PC-9 (cell line): ENCODE measurements at regions not wholly inside any gene's neighbourhood (a gene's known extent, or its start where the extent isn't known, plus 50 kb on each side); places are given as distances from the start of the nearest gene placed in this dataset.

Experiments
- BruUV-seq: library from RNA; stranded (reverse); fragments of 400-500 nt; replicated peaks from 2 replicates; lab custom pipeline; 2021; lab: Mats Ljungman, UMichigan
- CTCF ChIA-PET: fragments of 300-600 bp; sonication (Branson Sonifier 250); formaldehyde crosslinking; loops from one replicate; lab custom pipeline; 2022; ENCODE audit warnings: antibody characterized with exemption; lab: Charles Lee
- POLR2A ChIA-PET: fragments of 300-600 bp; sonication (Branson Sonifier 250); formaldehyde crosslinking; loops from one replicate; lab custom pipeline; 2022; ENCODE audit warnings: antibody characterized with exemption; ENCODE audit not compliant: unreplicated experiment; lab: Charles Lee
- DNase-seq, 2 experiments: peaks; one replicate each; pipeline versions ENCODE4 v3.0.0 to v3.0.0-alpha.2; 2015 to 2022; ENCODE audit warnings: mixed read lengths in 1 of 2
- H2AFZ ChIP-seq: fragments of 200-600 bp; sonication (generic); 2 replicates; pipeline ENCODE4 v1.8.1; 2017; ENCODE audit warnings: antibody characterized with exemption
- H3F3A ChIP-seq: fragments of 200-600 bp; sonication (generic); 2 replicates; pipeline ENCODE4 v1.8.1; 2017; ENCODE audit warnings: antibody characterized with exemption, mild to moderate bottlenecking, low read depth; ENCODE audit not compliant: insufficient read depth
- H3K27ac ChIP-seq: fragments of 200-600 bp; sonication (generic); 2 replicates; pipeline ENCODE4 v1.6.1; 2016; ENCODE audit warnings: mixed run types
- H3K27me3 ChIP-seq: fragments of 200-600 bp; sonication (generic); 2 replicates; pipeline ENCODE4 v1.6.1; 2016; ENCODE audit warnings: low read depth, mixed run types; ENCODE audit not compliant: insufficient read depth
- H3K36me3 ChIP-seq: fragments of 200-600 bp; sonication (generic); 2 replicates; pipeline ENCODE4 v1.6.1; 2016; ENCODE audit warnings: low read depth, mixed run types
- H3K4me1 ChIP-seq: fragments of 200-600 bp; sonication (generic); replicated peaks from 2 replicates; pipeline ENCODE4 v1.6.1; 2016; ENCODE audit warnings: mixed run types; ENCODE audit not compliant: insufficient read depth
- H3K4me2 ChIP-seq: fragments of 200-600 bp; sonication (generic); 2 replicates; pipeline ENCODE4 v1.6.1; 2017; ENCODE audit warnings: mixed run types
- H3K4me3 ChIP-seq: fragments of 200-600 bp; sonication (generic); 2 replicates; pipeline ENCODE4 v1.6.1; 2016; ENCODE audit warnings: mixed run types
- H3K79me2 ChIP-seq: fragments of 200-600 bp; sonication (generic); 2 replicates; pipeline ENCODE4 v1.6.1; 2017; ENCODE audit warnings: low read depth, mixed run types
- H3K9me2 ChIP-seq: fragments of 200-600 bp; sonication (generic); 2 replicates; pipeline ENCODE4 v1.8.1; 2017; ENCODE audit warnings: mild to moderate bottlenecking; ENCODE audit not compliant: insufficient read depth
- H3K9me3 ChIP-seq: fragments of 200-600 bp; sonication (generic); 2 replicates; pipeline ENCODE4 v1.8.1; 2016; ENCODE audit warnings: low read depth; ENCODE audit not compliant: insufficient read depth
- H4K20me1 ChIP-seq: fragments of 200-600 bp; sonication (generic); 2 replicates; pipeline ENCODE4 v1.8.1; 2017; ENCODE audit not compliant: insufficient read depth
- EZH2 ChIP-seq: fragments of 200-600 bp; sonication (generic); IDR thresholded peaks from 2 replicates; pipeline ENCODE4 v1.8.0; 2017; ENCODE audit warnings: antibody characterized with exemption, low read depth
- intact Hi-C: fragments of 100-400 bp; cut with micrococcal nuclease; formaldehyde crosslinking; loops from one replicate; pipeline ENCODE4 v1.10.0; 2022; ENCODE audit not compliant: unreplicated experiment
- TF ChIP-seq, protein P1 (sequence below): fragments of 200-600 bp; sonication (generic); conservative IDR thresholded peaks from 2 replicates; pipeline ENCODE4 v1.6.1; 2017; ENCODE audit warnings: mixed run types, antibody characterized with exemption, mild to moderate bottlenecking, moderate library complexity

DNA sequence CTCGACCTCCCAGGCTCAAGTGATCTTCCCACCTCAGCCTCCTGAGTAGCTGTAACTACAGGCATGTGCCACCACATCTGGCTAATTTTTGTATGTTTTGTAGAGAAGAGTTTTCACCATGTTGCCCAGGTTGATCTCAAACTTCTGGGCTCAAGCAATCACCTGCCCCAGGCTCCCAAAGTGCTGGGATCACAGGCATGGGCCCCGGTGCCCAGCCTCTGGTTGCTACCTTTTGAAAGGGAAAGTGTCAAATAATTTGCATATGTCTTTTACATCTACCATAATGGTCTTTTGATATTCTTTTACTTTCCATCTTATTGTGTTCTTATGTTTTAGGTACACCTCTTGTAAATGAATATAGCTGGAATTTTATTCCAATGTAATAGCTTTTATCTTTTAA is 263.1 kb upstream of the FN1 start:
- intact Hi-C loops = no loop called here
- Histone ChIP-seq H3F3A (peaks cover under 1% of the 10 kb centered on the region; the same call in 1 of the 2 replicates), H3K9me2 (no peaks in the 10 kb centered on the region), H3K79me2 (no peaks in the 10 kb centered on the region), H3K4me1 (peaks cover 17% of the 10 kb centered on the region), H3K27ac (no peak overlapping the region), H3K27me3 (no peaks in the 10 kb centered on the region), H3K9me3 (no peaks in the 10 kb centered on the region), H4K20me1 (no peaks in the 10 kb centered on the region), H3K4me3 (no peak overlapping the region), H3K36me3 (no peaks in the 10 kb centered on the region), H3K4me2 (no peak overlapping the region), H2AFZ (no peak overlapping the region)
- POLR2A ChIA-PET = no interaction called here
- CTCF ChIA-PET = no interaction called here
- DNase-seq = no peak
- TF ChIP-seq EZH2 = no peak
- TF ChIP-seq, protein P1, sequence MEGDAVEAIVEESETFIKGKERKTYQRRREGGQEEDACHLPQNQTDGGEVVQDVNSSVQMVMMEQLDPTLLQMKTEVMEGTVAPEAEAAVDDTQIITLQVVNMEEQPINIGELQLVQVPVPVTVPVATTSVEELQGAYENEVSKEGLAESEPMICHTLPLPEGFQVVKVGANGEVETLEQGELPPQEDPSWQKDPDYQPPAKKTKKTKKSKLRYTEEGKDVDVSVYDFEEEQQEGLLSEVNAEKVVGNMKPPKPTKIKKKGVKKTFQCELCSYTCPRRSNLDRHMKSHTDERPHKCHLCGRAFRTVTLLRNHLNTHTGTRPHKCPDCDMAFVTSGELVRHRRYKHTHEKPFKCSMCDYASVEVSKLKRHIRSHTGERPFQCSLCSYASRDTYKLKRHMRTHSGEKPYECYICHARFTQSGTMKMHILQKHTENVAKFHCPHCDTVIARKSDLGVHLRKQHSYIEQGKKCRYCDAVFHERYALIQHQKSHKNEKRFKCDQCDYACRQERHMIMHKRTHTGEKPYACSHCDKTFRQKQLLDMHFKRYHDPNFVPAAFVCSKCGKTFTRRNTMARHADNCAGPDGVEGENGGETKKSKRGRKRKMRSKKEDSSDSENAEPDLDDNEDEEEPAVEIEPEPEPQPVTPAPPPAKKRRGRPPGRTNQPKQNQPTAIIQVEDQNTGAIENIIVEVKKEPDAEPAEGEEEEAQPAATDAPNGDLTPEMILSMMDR = no peak
- no TSS peak for BruUV-seq

DNA sequence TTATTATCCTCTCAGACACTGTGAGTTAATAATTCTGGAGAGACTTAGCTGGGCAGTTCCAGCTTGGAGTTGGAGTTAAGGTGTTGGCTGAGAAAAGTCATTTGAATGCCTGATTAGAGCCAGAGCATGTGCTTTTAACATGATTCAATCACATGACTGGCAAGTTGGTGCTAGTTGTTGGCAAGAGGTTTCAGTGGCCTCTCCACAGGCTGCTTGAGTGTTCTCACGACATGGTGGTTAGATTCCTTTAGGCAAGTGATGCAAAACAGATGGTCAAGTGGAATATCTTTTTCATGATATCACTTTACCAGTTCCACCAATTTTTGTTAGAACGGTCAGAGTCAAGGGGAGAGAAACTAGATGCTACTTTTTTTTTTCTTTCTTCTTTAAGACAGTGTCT is 262.7 kb upstream of the FN1 start:
- H3K79me2 ChIP-seq = no peaks in the 10 kb centered on the region
- H3K27ac ChIP-seq = no peak overlapping the region
- intact Hi-C loops = no loop called here
- H2AFZ ChIP-seq = no peak overlapping the region
- no peak overlapping the region for H3K4me3 ChIP-seq
- no peak overlapping the region for H3K4me2 ChIP-seq
- no peak for DNase-seq
- peaks cover 22% of the 10 kb centered on the region for H3K4me1 ChIP-seq
- ChIA-PET CTCF (no interaction called here), POLR2A (no interaction called here)
- no peak for TF ChIP-seq EZH2
- TF ChIP-seq, protein P1 = no peak
- no peaks in the 10 kb centered on the region for H3K36me3 ChIP-seq
- H3F3A ChIP-seq = peaks cover 4% of the 10 kb centered on the region; the same call in 1 of the 2 replicates
- H3K9me2 ChIP-seq = no peaks in the 10 kb centered on the region
- H3K27me3 ChIP-seq = no peaks in the 10 kb centered on the region
- no TSS peak for BruUV-seq
- H3K9me3 ChIP-seq = no peaks in the 10 kb centered on the region
- no peaks in the 10 kb centered on the region for H4K20me1 ChIP-seq

DNA sequence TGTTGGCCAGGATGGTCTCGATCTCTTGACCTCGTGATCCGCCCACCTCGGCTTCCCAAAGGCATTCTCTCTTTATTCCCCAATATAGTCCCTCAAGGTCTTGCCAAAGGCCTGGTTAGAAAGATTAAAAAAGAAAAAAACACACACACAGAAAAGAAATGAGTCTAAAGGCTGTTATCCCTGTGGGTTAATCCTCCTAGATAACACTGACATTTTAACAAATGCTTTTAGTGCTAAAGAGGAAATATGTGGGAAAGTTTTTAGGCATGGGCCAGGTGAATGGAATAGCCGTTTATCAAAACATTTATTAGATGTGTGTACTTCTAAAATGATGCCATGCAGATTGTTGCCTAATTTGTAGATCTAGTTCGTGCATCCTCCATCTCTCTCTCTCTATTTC is 261.6 kb upstream of the FN1 start:
- no peak overlapping the region for H3K4me3 ChIP-seq
- peaks cover 33% of the 10 kb centered on the region for H3K4me1 ChIP-seq
- H3K36me3 ChIP-seq = no peaks in the 10 kb centered on the region
- ChIA-PET CTCF (no interaction called here), POLR2A (no interaction called here)
- H3K79me2 ChIP-seq = no peaks in the 10 kb centered on the region
- TF ChIP-seq, protein P1 = no peak
- TF ChIP-seq EZH2 = no peak
- H3K27me3 ChIP-seq = no peaks in the 10 kb centered on the region
- H2AFZ ChIP-seq = no peak overlapping the region
- H3K9me3 ChIP-seq = no peaks in the 10 kb centered on the region
- no peak overlapping the region for H3K4me2 ChIP-seq
- intact Hi-C loops = no loop called here
- no TSS peak for BruUV-seq
- no peaks in the 10 kb centered on the region for H4K20me1 ChIP-seq
- DNase-seq = no peak
- H3F3A ChIP-seq = peaks cover 4% of the 10 kb centered on the region; the same call in 1 of the 2 replicates
- H3K9me2 ChIP-seq = no peaks in the 10 kb centered on the region
- no peak overlapping the region for H3K27ac ChIP-seq
